Liver (tissue), 8 donors: ENCODE measurements at regions not wholly inside any gene's neighbourhood (a gene's known extent, or its start where the extent isn't known, plus 50 kb on each side); places are given as distances from the start of the nearest gene placed in this dataset.

ENCODE experiments used
- DNase-seq: peaks from one replicate; pipeline ENCODE4 v3.0.0-alpha.2; 2017; ENCODE audit warnings: low spot score
- H3K27ac ChIP-seq, 2 donors: one replicate each; pipeline ENCODE4 v1.7.0; 2013; ENCODE audit warnings: inconsistent platforms in 2 of 2, low read length in 2 of 2, control low read depth in 1 of 2, low read depth in 1 of 2, mild to moderate bottlenecking in 1 of 2
- H3K27me3 ChIP-seq, 4 donors: one replicate each; pipeline versions ENCODE4 v1.6.1 to v1.7.0; 2013; ENCODE audit warnings: low read length in 3 of 4, inconsistent platforms in 1 of 4, mild to moderate bottlenecking in 1 of 4, moderate library complexity in 1 of 4; ENCODE audit not compliant: control insufficient read depth in 4 of 4, insufficient read depth in 4 of 4
- H3K36me3 ChIP-seq, 4 donors: one replicate each; pipeline versions ENCODE4 v1.6.1 to v1.7.0; 2013; ENCODE audit warnings: low read length in 3 of 4, mild to moderate bottlenecking in 3 of 4, low read depth in 1 of 4, moderate library complexity in 1 of 4; ENCODE audit not compliant: control insufficient read depth in 4 of 4, insufficient read depth in 3 of 4
- H3K4me1 ChIP-seq, 4 donors: one replicate each; pipeline versions ENCODE4 v1.6.1 to v1.7.0; 2013; ENCODE audit warnings: low read length in 3 of 4, mild to moderate bottlenecking in 3 of 4, moderate library complexity in 1 of 4; ENCODE audit not compliant: control insufficient read depth in 4 of 4, insufficient read depth in 4 of 4
- H3K4me3 ChIP-seq, 3 donors: one replicate each; pipeline versions ENCODE4 v1.6.1 to v1.7.0; 2013; ENCODE audit warnings: low read length in 3 of 3, control low read depth in 1 of 3, low read depth in 1 of 3, mild to moderate bottlenecking in 1 of 3
- H3K9ac ChIP-seq, 2 donors: one replicate each; pipeline ENCODE4 v1.7.0; 2013; ENCODE audit warnings: low read length in 2 of 2, mild to moderate bottlenecking in 2 of 2, moderate library complexity in 2 of 2, control low read depth in 1 of 2, low read depth in 1 of 2
- H3K9me3 ChIP-seq, 4 donors: one replicate each; pipeline versions ENCODE4 v1.6.1 to v1.7.0; 2013; ENCODE audit warnings: low read length in 3 of 4; ENCODE audit not compliant: control insufficient read depth in 4 of 4
- CTCF ChIP-seq: fragments of 150-350 bp; IDR thresholded peaks from 2 replicates; pipeline ENCODE4 v1.5.1; 2017; ENCODE audit warnings: improper control_type of control experiment, low read depth, low read length; ENCODE audit not compliant: missing input control
- EGR1 ChIP-seq, 2 donors: IDR thresholded peaks; 2 replicates each; pipeline ENCODE4 v1.6.1; 2016 to 2018; ENCODE audit warnings: antibody characterized with exemption in 2 of 2, low read depth in 2 of 2
- FOXA1 ChIP-seq: IDR thresholded peaks from 2 replicates; pipeline ENCODE4 v1.6.1; 2016; ENCODE audit warnings: antibody characterized with exemption
- FOXA2 ChIP-seq: IDR thresholded peaks from 2 replicates; pipeline ENCODE4 v1.6.1; 2016; ENCODE audit warnings: antibody characterized with exemption
- GABPA ChIP-seq, 2 donors: IDR thresholded peaks in 1 of 2; conservative IDR thresholded peaks in 1 of 2; 2 replicates each; pipeline ENCODE4 v1.6.1; 2016; ENCODE audit warnings: antibody characterized with exemption in 2 of 2, mild to moderate bottlenecking in 1 of 2, moderate library complexity in 1 of 2
- HNF4A ChIP-seq, 2 donors: conservative IDR thresholded peaks; 2 replicates each; pipeline ENCODE4 v1.6.1; 2016; ENCODE audit warnings: antibody characterized with exemption in 2 of 2, mild to moderate bottlenecking in 2 of 2
- HNF4G ChIP-seq: IDR thresholded peaks from 2 replicates; pipeline ENCODE4 v1.6.1; 2016; ENCODE audit warnings: antibody characterized with exemption
- JUND ChIP-seq, 2 donors: IDR thresholded peaks; 2 replicates each; pipeline ENCODE4 v1.6.1; 2016; ENCODE audit warnings: antibody characterized with exemption in 2 of 2
- NR2F2 ChIP-seq: IDR thresholded peaks from 2 replicates; pipeline ENCODE4 v1.6.1; 2016; ENCODE audit warnings: antibody characterized with exemption
- RAD21 ChIP-seq, 2 donors: IDR thresholded peaks; 2 replicates each; pipeline ENCODE4 v1.6.1; 2016; ENCODE audit warnings: antibody characterized with exemption in 2 of 2, mild to moderate bottlenecking in 2 of 2
- REST ChIP-seq: IDR thresholded peaks from 2 replicates; pipeline ENCODE4 v1.6.1; 2016; ENCODE audit warnings: antibody characterized with exemption, mild to moderate bottlenecking
- RXRA ChIP-seq, 2 donors: IDR thresholded peaks; 2 replicates each; pipeline ENCODE4 v1.6.1; 2017 to 2018; ENCODE audit warnings: antibody characterized with exemption in 2 of 2, mild to moderate bottlenecking in 1 of 2
- SP1 ChIP-seq: IDR thresholded peaks from 2 replicates; pipeline ENCODE4 v1.6.1; 2018; ENCODE audit warnings: antibody characterized with exemption, mild to moderate bottlenecking
- TAF1 ChIP-seq: conservative IDR thresholded peaks from 2 replicates; pipeline ENCODE4 v1.6.1; 2016; ENCODE audit warnings: antibody characterized with exemption, mild to moderate bottlenecking
- YY1 ChIP-seq: IDR thresholded peaks from 2 replicates; pipeline ENCODE4 v1.6.1; 2016; ENCODE audit warnings: antibody characterized with exemption, mild to moderate bottlenecking
- WGBS: extraction: QIAGEN DNeasy Blood & Tissue Kit; methylation state at CpG from one replicate; pipeline ENCODE4 v1.1.7; 2013; 5-methylcytosine and 5-hydroxymethylcytosine counted together
- TF ChIP-seq, protein P1 (sequence below): IDR thresholded peaks from 2 replicates; pipeline ENCODE4 v1.6.1; 2016; ENCODE audit warnings: antibody characterized with exemption
- TF ChIP-seq, protein P2 (sequence below): IDR thresholded peaks from 2 replicates; pipeline ENCODE4 v1.6.1; 2016; ENCODE audit warnings: antibody characterized with exemption
- TF ChIP-seq, protein P3 (sequence below): IDR thresholded peaks from 2 replicates; pipeline ENCODE4 v1.6.1; 2016; ENCODE audit warnings: antibody characterized with exemption
- donor health status: healthy.
- donor health status: healthy.
- donor health status: healthy.
- donor health status: healthy.
- donor health status: healthy.

GRCh38 chr2:103788389-103788788 is 1026.6 kb downstream of the TMEM182 start:
- no peaks in the 10 kb centered on the region for H3K27me3 ChIP-seq
- H3K9me3 ChIP-seq, result no peaks in the 10 kb centered on the region
- no peak overlapping the region for H3K4me3 ChIP-seq
- no peaks in the 10 kb centered on the region for H3K36me3 ChIP-seq
- peak overlapping the region; percentile 10 to 45 for H3K27ac ChIP-seq
- no peak for DNase-seq
- peaks cover 5 to 26% (median 25%) of the 10 kb centered on the region in 4 donors for H3K4me1 ChIP-seq
- no peak overlapping the region for H3K9ac ChIP-seq
- peak; percentile 26 for TF ChIP-seq HNF4G
- no peak for TF ChIP-seq CTCF
- peak; percentile 53 for TF ChIP-seq REST
- TF ChIP-seq FOXA1, result peak; percentile 52
- TF ChIP-seq GABPA (IDR thresholded peaks at IDR 0.05 in 1 of 2, conservative IDR thresholded peaks at IDR 0.05 in 1 of 2), result peak in 1 of 2 donors; percentile 11
- peak; percentile 62 for TF ChIP-seq NR2F2
- TF ChIP-seq SP1, result peak; percentile 81
- peak; percentile 83 to 96 for TF ChIP-seq JUND (IDR thresholded peaks at IDR 0.05)
- TF ChIP-seq HNF4A (conservative IDR thresholded peaks at IDR 0.05), result peak; percentile 77 to 87
- TF ChIP-seq, protein P1, sequence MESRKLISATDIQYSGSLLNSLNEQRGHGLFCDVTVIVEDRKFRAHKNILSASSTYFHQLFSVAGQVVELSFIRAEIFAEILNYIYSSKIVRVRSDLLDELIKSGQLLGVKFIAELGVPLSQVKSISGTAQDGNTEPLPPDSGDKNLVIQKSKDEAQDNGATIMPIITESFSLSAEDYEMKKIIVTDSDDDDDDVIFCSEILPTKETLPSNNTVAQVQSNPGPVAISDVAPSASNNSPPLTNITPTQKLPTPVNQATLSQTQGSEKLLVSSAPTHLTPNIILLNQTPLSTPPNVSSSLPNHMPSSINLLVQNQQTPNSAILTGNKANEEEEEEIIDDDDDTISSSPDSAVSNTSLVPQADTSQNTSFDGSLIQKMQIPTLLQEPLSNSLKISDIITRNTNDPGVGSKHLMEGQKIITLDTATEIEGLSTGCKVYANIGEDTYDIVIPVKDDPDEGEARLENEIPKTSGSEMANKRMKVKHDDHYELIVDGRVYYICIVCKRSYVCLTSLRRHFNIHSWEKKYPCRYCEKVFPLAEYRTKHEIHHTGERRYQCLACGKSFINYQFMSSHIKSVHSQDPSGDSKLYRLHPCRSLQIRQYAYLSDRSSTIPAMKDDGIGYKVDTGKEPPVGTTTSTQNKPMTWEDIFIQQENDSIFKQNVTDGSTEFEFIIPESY, result peak; percentile 76
- TF ChIP-seq EGR1 (IDR thresholded peaks at IDR 0.05; ENCODE audit: low read depth in 2 of 2), result peak in 1 of 2 donors; percentile 73
- TF ChIP-seq, protein P2, sequence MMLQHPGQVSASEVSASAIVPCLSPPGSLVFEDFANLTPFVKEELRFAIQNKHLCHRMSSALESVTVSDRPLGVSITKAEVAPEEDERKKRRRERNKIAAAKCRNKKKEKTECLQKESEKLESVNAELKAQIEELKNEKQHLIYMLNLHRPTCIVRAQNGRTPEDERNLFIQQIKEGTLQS, result peak; percentile 71
- TF ChIP-seq, protein P3, sequence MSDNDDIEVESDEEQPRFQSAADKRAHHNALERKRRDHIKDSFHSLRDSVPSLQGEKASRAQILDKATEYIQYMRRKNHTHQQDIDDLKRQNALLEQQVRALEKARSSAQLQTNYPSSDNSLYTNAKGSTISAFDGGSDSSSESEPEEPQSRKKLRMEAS, result peak; percentile 42
- peak; percentile 29 to 34 for TF ChIP-seq RAD21 (IDR thresholded peaks at IDR 0.05)
- peak; percentile 70 to 86 for TF ChIP-seq RXRA (IDR thresholded peaks at IDR 0.05)
- peak; percentile 77 for TF ChIP-seq FOXA2
- TF ChIP-seq TAF1, result no peak
- peak; percentile 59 for TF ChIP-seq YY1
- 15% methylated on average over 6 of the region's 6 CpGs for WGBS
